ENCODE measurements at regions not wholly inside any gene's neighbourhood (a gene's known extent, or its start where the extent isn't known, plus 50 kb on each side); places are given as distances from the start of the nearest gene placed in this dataset.
A peak's percentile ranks its signal among the peaks of the same experiment; 100 is the strongest.
"Not testable (repeated sequence)": the region's sequence is repeated elsewhere in the genome, so short reads cannot be mapped to it uniquely, and the experiment has no call there.

DNA sequence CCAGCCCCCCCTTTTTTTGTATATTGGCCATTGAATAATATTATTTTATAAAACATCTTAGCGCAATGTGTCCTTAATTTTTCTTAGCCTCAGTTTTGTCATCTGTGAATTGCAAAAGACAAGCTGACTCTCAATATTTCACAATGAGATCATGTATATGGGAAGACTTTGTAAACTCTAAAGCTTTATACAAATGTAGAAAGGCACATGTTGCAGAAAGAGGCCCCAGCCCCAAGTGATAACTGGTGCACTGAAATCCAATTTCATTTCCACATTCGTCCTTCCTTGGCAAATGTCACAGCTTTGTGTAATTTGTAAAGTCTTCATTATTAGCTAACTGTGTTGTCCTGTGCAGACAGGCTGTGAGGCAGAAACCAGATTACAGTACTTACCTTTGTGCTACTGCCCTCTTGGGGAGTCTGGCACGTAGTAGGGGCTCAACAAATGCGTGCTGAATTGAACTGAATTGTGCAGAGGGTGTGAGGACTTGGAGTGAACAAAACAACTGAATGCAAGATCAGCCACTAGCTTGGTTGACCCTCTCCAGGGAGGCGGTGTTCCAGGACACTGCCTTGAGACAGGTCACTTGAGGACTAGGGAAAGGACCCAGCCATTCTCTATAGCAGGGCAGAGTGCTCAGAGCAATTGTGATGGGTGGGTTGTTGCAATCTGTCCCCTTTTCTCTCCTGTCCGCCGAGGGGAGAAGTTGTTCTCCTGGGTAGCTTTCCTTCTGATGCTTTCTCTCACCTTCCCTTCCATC, 74.6 kb downstream of the LMO4 start:
- in situ Hi-C loops (cut with MboI; ENCODE audit: low sequenced_read_pairs in 4 of 4) = no loop called here
- H3K36me3 ChIP-seq = no peaks in the 10 kb centered on the region
- H3K27ac ChIP-seq = peak overlapping the region in 2 of 4 donors; percentile 45 to 59
- ATAC-seq = peak; percentile 15 to 36
- intact Hi-C loops (cut with DNase I; ENCODE audit: low total_unique reads) = no loop called here
- H3K4me3 ChIP-seq = no peak overlapping the region
- H3K9me3 ChIP-seq = no peaks in the 10 kb centered on the region
- DNase-seq = no peak
- TF ChIP-seq, protein P1, sequence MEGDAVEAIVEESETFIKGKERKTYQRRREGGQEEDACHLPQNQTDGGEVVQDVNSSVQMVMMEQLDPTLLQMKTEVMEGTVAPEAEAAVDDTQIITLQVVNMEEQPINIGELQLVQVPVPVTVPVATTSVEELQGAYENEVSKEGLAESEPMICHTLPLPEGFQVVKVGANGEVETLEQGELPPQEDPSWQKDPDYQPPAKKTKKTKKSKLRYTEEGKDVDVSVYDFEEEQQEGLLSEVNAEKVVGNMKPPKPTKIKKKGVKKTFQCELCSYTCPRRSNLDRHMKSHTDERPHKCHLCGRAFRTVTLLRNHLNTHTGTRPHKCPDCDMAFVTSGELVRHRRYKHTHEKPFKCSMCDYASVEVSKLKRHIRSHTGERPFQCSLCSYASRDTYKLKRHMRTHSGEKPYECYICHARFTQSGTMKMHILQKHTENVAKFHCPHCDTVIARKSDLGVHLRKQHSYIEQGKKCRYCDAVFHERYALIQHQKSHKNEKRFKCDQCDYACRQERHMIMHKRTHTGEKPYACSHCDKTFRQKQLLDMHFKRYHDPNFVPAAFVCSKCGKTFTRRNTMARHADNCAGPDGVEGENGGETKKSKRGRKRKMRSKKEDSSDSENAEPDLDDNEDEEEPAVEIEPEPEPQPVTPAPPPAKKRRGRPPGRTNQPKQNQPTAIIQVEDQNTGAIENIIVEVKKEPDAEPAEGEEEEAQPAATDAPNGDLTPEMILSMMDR (IDR thresholded peaks at IDR 0.05 in 4 of 5, conservative IDR thresholded peaks at IDR 0.05 in 1 of 5) = no peak
- TF ChIP-seq POLR2A (IDR thresholded peaks at IDR 0.05) = no peak
- H3K4me1 ChIP-seq = peaks cover 0 to 7% of the 10 kb centered on the region in 2 donors
- H3K27me3 ChIP-seq = no peaks in the 10 kb centered on the region

DNA sequence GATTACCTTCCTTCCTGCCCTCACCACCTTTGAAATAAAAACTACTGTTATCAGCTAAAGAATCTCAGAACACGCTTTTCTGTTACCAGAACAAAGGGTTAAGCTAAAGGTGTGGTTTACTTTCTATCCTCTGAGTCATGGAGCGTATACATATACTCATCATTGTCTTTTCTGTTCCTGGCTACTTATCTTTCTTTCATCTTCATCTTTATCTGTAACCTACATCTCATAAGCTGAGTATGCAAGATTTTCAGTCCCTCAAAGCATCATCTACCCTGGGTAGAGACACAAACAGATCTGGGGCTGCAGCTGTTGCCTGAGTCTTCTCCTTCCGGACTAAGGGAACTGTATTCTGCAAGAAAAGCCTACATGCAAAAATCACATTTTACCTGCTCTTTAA, 75.6 kb downstream of the LMO4 start:
- intact Hi-C loops (cut with DNase I; ENCODE audit: low total_unique reads) (no loop called here), in situ Hi-C loops (cut with MboI; ENCODE audit: low sequenced_read_pairs in 4 of 4) (no loop called here)
- Histone ChIP-seq H3K36me3 (no peaks in the 10 kb centered on the region), H3K9me3 (no peaks in the 10 kb centered on the region), H3K4me3 (no peak overlapping the region), H3K4me1 (peaks cover 1 to 16% of the 10 kb centered on the region in 2 donors), H3K27ac (no peak overlapping the region), H3K27me3 (no peaks in the 10 kb centered on the region)
- TF ChIP-seq, protein P1 (IDR thresholded peaks at IDR 0.05 in 4 of 5, conservative IDR thresholded peaks at IDR 0.05 in 1 of 5) = no peak
- no peak for TF ChIP-seq POLR2A (IDR thresholded peaks at IDR 0.05)
- ATAC-seq (no peak), DNase-seq (no peak)

DNA sequence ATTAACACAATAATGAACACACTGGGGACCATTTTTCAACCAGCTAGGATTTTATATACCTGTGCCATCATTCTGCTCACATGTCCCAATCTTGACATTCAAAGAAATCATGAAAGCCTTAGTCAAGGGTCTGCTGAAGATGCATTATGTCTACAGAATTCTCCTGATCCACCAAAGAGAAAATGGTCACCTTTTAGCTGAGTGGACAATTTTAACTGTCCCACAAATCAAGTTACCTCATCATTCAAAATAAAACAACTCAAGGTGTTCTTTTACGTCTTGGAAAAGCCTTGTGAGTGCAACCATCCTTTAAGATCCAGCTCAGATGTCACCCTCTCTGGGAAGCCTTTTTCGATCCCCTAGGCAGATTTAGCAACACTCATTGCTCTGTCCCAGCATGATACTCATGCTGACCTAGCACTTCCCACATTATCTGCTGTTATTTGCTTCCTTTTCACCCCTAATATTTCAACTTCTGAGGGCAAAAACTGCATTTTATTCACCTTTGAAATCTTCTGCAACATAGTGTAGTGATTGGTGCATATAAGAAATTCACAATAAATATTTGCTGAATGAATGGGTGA, 80.1 kb downstream of the LMO4 start:
- in situ Hi-C loops (cut with MboI; ENCODE audit: low sequenced_read_pairs in 4 of 4) = no loop called here
- ATAC-seq = no peak
- intact Hi-C loops (cut with DNase I; ENCODE audit: low total_unique reads) = no loop called here

DNA sequence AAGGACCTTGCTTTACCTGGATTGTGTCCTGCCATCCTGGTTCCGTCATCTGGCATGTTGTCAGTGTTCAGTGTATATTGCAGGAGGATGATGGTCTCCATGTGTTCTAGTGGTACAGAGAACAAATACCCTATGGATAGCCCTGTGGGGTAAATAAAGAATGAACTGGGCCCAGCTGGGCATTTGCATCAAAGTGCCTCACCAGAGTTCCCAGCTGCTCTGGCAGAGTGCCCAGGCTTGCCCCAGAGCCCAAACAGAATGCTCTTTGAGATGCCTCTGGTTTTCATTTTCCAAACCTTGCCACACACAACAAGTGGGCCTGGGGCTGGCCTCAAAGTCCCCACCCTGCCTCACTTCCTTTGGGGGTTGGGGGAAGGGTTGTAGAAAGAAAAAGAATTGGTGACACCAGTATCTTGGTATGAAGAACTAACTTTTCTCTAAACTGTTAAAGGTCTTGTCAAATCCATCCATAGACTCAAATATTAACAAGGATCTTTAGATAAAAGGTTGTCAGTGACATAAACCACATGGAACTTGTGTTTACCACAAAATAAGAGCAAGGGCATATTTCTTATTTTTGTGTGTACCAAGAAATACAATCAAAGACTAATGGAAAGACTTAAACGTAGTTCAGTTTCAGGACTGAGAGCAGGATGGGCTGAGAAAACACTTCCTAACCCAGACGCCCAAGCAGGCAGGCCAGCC, 82.2 kb downstream of the LMO4 start:
- DNase-seq (no peak), ATAC-seq (no peak)
- Histone ChIP-seq H3K36me3 (no peaks in the 10 kb centered on the region), H3K27me3 (no peaks in the 10 kb centered on the region), H3K4me3 (no peak overlapping the region), H3K27ac (no peak overlapping the region), H3K4me1 (peaks cover 19 to 32% of the 10 kb centered on the region in 2 donors), H3K9me3 (no peaks in the 10 kb centered on the region)
- intact Hi-C loops (cut with DNase I; ENCODE audit: low total_unique reads) (no loop called here), in situ Hi-C loops (cut with MboI; ENCODE audit: low sequenced_read_pairs in 4 of 4) (no loop called here)
- no peak for TF ChIP-seq POLR2A (IDR thresholded peaks at IDR 0.05)

More for the DNA sequence above, 80.1 kb downstream of the LMO4 start:
- no peak overlapping the region for H3K4me3 ChIP-seq
- peaks cover 19 to 32% of the 10 kb centered on the region in 2 donors for H3K4me1 ChIP-seq
- DNase-seq = no peak
- H3K27me3 ChIP-seq = no peaks in the 10 kb centered on the region
- H3K9me3 ChIP-seq = no peaks in the 10 kb centered on the region
- TF ChIP-seq POLR2A (IDR thresholded peaks at IDR 0.05) = no peak
- TF ChIP-seq, protein P1 (IDR thresholded peaks at IDR 0.05 in 4 of 5, conservative IDR thresholded peaks at IDR 0.05 in 1 of 5) = no peak
- H3K27ac ChIP-seq = no peak overlapping the region
- H3K36me3 ChIP-seq = no peaks in the 10 kb centered on the region

DNA sequence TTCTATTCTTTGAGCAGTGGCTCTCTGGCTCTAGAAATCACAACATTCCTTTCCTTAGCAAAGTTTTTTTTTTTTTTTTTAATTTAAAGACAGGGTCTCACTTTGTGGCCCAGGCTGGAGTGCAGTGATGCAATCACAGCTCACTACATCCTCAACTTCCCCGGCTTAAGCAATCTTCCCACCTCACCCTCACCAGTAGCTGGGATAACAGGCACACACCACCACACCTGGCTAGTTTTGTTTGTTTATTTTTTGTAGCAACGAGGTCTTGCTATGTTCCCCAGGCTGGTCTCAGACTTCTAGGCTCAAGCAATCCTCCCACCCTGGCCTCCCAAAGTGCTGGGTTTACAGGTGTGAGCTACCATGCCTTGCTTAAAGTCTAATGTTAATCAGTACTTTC, 85.2 kb downstream of the LMO4 start:
- ATAC-seq; intact Hi-C loops (cut with DNase I; ENCODE audit: low total_unique reads); H3K4me3 ChIP-seq; DNase-seq; in situ Hi-C loops (cut with MboI; ENCODE audit: low sequenced_read_pairs in 4 of 4); H3K36me3 ChIP-seq; H3K27ac ChIP-seq; H3K27me3 ChIP-seq; H3K9me3 ChIP-seq: not testable (repeated sequence)
- H3K4me1 ChIP-seq = peaks cover 19 to 26% of the 10 kb centered on the region in 2 donors

All from gastrocnemius medialis (tissue), 4 donors.